ENCODE measurements at regions not wholly inside any gene's neighbourhood (a gene's known extent, or its start where the extent isn't known, plus 50 kb on each side); places are given as distances from the start of the nearest gene placed in this dataset.

GRCh38 chr6:118403036-118403435 lies 145.1 kb upstream of the PLN start:
- TF ChIP-seq CTCF (IDR thresholded peaks at IDR 0.05), result no peak
- H3K9me3 ChIP-seq, result no peaks in the 10 kb centered on the region
- no peaks in the 10 kb centered on the region for H3K36me3 ChIP-seq
- H3K27ac ChIP-seq, result no peak overlapping the region
- H3K27me3 ChIP-seq, result no peaks in the 10 kb centered on the region
- no peak overlapping the region for H3K4me3 ChIP-seq
- no peak for DNase-seq (ENCODE audit: low spot score)
- peaks cover 0 to 3% of the 10 kb centered on the region in 2 donors for H3K4me1 ChIP-seq

GRCh38 chr6:118408863-118409262 lies 139.2 kb upstream of the PLN start:
- DNase-seq (ENCODE audit: low spot score), result no peak
- TF ChIP-seq CTCF (IDR thresholded peaks at IDR 0.05), result no peak
- Histone ChIP-seq H3K9me3 (no peaks in the 10 kb centered on the region), H3K4me1 (no peaks in the 10 kb centered on the region), H3K27me3 (no peaks in the 10 kb centered on the region), H3K4me3 (no peak overlapping the region), H3K27ac (no peak overlapping the region), H3K36me3 (no peaks in the 10 kb centered on the region)

GRCh38 chr6:118410001-118410400 lies 138.1 kb upstream of the PLN start:
- Histone ChIP-seq H3K4me1 (no peaks in the 10 kb centered on the region), H3K27ac (no peak overlapping the region), H3K9me3 (no peaks in the 10 kb centered on the region), H3K36me3 (no peaks in the 10 kb centered on the region), H3K4me3 (no peak overlapping the region), H3K27me3 (no peaks in the 10 kb centered on the region)
- TF ChIP-seq CTCF (IDR thresholded peaks at IDR 0.05), result no peak
- no peak for DNase-seq (ENCODE audit: low spot score)
